C1 segment of cervical spinal cord (tissue), 14 donors: ENCODE measurements at regions not wholly inside any gene's neighbourhood (a gene's known extent, or its start where the extent isn't known, plus 50 kb on each side); places are given as distances from the start of the nearest gene placed in this dataset.

Source experiments
- DNase-seq, 14 donors: peaks; one replicate each; lab custom pipeline; 2025; lab: John Stamatoyannopoulos, UW

DNA sequence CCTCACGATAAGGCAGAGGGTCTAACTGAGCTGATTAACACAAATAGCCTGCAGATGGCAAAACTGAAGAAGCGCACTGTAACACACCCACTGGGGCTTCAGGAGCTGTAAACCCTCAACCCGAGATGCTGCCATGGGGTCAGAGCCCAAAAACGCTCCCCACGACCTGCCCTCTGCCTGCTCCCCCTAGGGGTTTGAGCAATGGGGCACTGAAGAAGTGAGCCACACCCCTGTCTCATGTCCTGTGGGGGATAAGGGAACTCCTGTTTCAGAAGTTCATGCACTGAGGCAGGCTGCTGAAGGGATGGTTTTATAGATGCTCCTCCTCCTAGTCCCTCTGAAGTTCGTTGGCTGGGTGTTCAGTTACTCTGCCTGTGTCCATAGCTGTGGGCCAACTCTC lies 105.9 kb upstream of the CELF4 start:
- DNase-seq = no peak

DNA sequence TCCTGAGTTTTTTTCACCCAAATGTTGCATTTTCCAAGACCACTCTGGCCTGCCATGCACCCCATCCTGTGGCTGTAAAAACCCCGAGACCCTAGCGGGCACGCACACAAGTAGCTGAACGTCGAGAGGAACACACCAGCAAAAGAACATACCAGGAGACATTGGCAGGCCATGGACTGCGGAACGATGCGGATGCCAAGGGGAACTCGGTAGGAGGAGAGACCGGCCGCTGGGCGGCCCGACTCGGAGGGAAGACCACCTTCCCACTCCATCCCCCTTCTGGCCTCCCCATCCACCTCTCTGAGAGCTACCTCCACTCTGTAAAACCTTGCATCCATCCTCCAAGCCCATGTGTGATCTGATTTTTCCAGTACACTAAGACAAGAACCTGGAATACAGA lies 105.5 kb upstream of the CELF4 start:
- DNase-seq = no peak

DNA sequence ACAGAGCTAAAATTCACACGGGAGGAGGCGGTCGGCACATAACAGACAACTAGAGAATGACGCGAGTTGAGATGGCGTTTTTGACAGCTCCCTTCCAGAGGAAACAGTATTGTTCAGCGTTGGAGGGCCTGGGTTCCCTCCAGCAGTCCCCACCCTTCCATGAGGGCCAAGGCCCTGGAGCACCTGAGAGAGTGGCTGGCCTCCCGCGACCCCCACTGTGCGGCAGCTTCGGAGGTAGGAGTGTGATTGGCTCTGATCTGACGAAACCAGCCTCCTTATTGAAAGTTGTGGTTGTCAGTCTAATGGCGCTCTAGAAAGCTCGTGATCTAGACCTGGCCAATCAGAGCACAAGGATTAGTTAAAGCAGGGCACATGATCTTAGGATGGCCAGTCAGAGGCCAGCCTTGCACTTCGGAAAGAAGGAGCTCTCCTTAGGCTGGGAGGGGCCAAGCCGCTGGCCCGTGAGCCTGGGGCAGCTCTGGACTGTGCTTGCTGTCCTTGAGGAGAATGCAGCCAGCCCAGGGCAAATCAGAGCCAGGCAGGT lies 104.5 kb upstream of the CELF4 start:
- DNase-seq = no peak

DNA sequence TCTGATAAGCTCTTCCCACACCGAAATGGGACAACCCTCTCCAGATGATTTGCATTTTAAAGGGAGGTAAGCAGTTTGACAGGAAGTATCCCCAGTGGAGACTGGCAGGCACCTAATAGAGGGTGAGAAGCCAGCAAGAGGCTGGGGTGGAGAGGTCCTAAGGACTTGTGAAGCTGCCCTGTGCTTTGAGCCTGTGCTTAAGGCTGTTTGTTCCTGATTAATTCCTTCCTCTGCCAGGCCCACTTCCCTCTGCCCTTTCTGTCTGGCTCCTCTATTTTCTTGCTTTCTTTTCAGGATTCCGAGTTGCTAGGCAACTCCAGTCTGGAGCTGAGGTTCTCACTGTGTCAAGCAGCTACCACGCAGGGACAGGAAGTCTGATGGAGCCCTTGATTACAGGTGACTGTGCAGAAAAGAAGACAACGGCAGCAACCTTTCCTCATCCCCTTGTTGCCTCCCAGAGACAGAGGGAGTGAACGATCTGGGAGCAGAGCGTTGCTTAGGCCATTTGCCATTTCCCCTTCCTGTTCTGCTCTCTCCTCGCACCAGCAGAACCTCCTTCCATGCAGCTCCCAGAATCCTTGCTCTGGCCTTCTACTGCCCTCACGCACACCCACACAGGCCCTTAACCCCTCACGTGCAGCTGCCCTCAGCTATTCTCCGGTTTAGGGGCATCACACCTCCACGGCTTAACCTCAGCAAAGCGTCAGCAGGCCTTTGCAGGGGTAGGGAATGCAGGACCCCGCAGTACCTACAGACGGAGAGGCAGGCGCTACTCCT lies 103.6 kb upstream of the CELF4 start:
- DNase-seq = no peak

DNA sequence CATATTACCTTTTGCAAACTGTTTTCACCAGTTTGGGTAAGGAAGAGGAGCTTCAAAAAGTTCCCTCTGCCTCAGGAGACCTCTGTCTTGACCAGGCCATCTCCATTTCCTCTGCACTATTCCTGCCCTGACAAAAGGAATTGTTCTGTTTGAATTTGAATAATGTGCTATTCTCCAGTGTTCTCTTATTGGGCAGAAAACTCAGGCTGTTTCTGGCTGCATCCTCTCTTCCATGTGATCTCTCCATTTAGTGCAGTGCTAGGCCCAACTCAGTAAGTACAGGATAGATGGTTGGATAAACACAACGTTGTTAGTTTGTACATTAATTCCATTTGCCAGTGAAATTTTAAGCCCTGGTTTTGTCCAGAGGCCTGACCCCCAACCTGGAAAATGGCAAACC lies 102.2 kb upstream of the CELF4 start:
- no peak for DNase-seq

DNA sequence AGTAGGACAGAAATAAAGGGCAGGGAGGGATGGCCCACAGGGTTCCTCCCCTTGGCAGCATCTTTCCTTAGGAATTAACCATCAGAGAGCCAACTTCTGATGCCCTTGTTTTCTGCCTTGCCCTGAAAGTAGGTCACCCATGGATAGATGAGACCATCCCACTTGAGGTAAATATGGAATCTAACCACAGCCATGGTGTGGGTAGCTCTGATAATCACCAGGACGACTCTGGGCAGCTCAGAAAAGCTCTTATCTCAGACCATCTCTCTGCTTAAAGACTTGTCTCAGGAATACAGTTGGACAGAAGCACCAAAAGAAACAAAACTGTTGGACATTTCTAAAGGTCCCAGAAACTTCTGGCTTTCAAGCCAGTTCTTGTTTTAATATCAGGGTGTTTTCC lies 101.4 kb upstream of the CELF4 start:
- DNase-seq = no peak

DNA sequence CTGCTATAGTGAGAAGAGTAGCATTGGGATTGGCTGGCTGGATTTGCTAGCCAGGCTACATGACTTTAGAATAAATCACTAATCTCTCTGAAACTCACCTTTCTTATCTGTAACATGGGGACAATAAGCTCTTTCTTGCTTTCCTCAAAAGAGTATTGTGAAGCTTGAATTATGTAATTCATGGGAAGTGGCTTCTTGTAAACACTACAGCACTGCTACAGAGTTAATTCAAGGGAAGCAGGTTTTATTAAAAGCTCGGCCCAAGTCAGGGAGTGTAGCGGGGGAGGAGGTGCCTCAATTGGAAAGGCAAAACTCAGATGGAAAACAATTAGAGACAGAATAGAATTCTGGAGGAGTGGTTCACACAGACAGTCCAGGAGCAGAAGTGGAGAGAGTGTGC lies 100.9 kb upstream of the CELF4 start:
- no peak for DNase-seq

DNA sequence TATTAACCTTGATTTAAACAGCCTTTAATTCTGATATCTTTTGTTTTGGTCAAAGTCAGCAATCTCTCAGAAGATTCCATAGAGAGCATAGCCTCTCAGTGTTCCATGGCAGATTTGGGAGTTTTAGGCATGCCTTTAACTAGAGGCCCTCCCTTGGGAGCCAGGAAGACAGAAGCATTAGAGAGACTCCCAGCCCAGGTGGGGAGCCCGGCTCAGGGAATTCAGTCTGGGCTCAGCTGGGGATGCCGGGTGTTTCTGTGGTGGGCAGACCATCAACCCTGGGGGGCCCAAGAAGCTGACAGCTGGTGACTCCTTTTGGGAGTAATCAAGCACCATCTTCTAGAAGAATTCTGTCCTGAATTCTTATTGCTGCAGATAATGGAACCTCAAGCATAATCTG lies 99.7 kb upstream of the CELF4 start:
- no peak for DNase-seq

DNA sequence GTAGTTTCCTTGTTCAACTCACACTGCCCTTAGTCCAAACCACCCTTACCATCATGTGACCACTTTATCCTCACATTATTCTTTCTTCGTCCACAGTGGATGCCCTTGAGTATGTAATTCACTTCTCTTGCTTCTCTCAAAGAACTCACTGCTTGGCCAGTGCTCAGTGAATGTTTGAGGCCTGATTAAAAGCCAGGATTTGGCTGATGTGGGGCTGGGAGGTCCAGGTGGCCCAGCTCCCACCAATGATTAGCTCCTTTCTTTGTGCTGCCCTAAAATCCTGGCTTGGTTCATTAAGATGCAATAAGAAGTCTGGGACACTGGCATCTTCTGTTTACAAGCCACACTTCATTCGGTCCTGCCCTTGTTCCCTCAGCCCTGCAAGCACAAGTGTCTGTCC lies 97.8 kb upstream of the CELF4 start:
- no peak for DNase-seq

DNA sequence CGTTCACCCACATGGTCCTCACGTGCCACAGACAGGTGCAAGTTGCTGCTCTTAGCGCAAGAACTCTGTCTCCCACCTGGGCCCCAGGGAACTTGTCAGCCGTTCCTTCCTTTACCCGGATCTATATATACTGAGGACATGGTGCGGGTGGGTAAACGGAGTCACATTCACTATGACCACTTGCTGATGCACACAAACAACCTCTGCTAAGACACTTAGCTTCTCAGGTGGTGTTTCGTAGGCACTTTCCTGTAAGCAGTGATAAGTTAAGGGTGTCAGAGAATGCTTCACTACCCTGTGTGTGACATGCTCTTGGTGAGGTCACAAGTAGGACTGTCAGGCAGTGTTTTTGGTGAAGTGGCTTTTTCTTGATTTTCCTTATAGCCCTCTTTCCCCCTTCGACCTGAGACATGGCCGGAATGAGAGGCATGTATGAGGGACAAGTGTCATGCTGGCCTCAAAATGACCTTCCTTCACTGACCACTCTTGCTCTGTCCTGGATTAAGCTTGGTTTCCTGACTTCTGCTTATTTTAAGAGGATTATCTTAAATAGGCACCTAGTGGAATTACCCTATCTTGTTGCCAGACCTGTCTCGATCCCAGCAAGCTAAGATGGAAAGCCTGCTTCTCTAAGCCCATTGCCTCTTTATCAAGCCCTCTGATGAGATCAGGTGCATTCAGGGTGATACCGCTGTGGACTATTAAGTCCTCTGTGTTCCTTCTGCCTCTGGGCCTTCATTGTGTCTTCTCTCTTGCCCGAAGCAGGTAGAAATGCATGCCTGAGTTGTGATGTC lies 97.1 kb upstream of the CELF4 start:
- DNase-seq = no peak

DNA sequence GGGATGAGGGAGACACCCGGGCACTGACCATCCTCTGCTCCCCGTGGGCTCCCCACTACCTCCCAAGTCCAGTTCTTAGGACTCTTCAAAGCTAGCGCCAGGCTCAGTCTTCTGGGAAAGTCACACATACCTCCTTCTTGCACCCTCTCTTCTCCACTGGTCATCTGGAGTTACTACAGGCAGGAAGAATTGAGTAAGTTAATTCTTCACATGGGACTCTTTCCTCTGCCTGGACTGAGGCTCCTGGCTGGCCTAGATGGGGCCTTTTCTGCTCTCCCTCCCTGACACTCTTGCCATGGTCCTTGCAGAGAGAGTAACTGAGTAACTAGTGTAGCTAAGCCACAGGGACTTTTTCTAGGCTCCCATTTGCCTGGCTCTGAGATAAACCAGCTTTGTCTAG lies 96.5 kb upstream of the CELF4 start:
- DNase-seq = no peak

DNA sequence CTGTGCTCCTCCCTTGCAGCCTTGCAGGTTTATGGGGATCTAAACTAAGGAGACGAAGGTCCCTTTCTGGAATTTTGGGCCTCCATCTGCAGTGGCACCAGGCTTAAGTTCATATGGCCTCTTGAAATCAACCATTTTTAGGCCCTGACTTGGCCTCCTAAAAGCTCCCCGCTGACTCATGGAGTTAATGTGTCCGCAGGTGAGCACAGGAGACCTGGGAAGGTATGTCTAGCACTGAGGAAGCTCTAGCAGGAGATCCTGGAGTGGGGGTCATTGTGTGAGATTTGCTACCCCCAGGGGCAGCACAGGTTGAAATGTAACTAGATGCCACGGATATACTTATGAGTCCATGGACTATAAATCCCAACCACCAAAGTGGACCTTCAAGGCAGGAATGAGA lies 95.9 kb upstream of the CELF4 start:
- no peak for DNase-seq

DNA sequence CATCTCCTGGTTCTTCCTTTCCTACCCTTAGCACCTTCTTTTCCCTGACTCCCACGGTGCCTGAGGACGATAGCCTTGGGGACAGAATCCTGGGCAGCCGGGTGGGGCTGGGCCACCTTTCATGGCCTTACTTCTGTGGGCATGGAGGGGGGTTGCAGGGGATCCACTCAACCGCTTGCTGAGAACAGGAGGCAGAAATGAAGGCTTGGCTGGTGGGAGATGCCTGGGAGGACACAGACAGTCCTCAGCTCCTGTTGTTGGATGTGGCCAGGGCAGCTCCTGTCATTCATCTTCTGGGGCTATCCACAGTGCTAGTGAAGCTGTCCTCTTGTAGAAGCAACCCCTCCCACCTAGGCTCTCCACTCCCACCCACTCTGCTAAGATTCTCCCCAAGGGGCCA lies 95.5 kb upstream of the CELF4 start:
- no peak for DNase-seq

DNA sequence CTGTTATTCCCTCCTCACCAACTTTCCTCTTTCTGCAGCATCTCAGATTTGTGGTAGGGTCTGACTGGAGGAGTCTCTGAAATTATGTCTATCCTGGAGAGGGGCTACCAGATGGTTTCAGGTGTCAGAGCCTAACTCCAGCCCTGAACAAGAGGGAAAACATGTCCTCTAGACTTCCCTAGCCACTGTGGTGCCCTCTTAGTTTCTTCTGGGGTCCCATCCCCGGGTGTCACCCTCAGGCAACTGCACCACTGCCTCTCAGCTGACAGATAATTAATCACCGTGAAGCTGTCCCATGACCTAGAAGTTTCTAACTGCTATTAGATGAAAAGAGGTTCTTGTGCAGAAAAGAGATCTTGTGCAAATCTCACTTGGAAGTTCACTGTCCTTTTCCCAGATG lies 95.1 kb upstream of the CELF4 start:
- DNase-seq = no peak

DNA sequence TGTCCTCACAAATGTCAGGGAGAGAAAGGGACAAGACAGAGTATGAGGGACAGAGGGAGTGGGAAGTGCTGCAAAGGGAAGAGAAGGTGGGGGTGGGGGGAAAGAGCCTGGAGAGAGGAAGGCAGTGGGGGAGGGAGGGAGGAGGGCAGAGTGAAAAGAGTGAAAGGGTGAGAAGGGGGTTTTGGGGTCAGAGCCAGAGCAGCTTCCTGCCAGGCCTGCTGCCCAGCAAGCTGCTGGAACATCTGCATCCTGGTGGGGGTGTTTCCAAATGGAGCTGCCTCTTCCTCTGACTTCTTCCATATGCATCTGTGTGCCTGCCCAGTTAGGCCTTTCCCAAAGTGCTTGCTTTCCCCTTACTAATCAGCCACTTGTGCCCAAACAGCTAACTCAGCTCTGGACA lies 94.3 kb upstream of the CELF4 start:
- DNase-seq = no peak

DNA sequence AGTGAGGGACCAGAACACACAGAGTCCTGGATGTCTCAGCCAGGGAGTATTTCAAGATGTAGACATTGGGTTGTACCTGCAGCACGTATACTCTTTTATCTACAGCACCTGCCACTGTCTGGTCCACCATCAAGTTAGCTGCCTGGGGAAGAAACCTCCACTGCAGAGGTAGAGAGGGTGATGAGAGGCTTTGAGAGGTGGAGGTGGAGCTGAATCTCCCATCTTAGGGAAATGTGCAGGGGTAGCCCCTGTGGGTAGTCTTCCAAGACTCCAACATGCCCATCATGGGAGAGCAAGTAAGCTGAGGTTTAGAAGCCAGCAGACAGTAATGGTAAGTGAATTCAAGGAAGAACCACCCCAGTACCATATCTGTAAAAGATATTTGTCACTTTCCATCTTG lies 93.3 kb upstream of the CELF4 start:
- DNase-seq = no peak

DNA sequence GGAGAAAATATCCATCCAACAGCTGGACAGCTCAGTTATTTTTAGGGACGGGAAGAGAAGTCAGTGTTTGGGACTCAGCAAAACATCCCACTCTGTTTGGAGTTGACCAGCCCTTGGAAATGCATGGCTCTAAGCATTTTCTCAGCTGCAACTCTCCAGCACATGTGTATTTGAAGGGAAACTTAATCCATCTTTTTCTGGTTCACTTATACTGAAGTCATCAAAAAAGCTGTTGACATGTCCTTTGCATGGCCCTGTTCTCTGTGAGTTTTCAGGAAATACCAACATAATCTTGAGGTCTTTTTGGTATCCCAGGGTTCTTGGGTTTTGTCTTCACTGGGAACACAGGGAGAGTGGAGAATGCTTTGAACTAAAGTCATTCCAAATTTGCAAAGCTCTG lies 91.9 kb upstream of the CELF4 start:
- no peak for DNase-seq

DNA sequence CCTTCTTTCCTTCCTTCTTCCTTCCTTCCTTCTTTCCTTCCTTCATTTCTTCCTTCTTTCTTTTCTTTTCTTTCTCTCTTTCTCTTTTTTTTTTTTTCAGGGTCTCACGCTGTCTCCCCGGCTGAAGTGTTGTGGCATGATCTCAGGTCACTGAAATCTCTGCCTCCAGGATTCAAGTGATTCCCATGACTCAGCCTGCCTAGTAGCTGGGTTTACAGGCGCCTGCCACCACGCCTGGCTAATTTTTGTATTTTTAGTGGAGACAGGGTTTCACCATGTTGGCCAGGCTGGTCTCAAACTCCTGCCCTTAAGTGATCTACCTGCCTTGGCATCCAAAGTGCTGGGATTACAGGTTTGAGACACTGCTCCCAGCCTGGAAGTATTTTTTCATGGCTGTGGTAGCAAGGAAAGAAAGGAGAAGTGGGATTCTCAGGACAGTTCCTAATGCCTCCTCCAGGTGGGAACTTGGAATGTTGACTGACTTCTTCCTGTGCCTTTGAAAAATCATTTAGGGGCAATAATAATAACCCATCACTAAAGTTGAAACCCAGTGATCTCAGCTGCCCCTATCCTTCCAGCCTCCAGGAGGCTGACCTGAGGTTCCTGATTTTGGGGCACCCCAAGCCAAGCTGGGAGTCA lies 89.3 kb upstream of the CELF4 start:
- no peak for DNase-seq

DNA sequence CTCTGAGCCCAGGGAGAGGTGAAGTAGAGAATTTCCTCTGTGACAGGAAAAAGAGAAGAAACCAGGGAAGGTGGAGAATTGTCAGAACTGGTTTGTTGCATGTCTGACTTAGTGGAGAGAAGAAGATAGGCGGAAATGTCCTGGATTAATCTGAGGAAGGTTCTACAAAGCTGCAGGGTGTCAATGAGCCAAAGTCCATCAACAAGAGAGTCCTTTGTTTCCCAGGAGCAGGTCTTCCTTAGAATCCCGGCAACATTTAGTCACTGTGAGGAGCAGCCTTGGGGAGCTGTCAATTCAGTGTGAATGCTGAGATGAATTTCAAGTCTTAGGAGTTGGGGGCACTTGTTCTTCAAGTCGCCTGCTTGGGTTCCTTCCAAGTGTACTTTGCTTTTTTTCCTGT lies 88.4 kb upstream of the CELF4 start:
- DNase-seq = peak in 1 of 14 donors; percentile 4

DNA sequence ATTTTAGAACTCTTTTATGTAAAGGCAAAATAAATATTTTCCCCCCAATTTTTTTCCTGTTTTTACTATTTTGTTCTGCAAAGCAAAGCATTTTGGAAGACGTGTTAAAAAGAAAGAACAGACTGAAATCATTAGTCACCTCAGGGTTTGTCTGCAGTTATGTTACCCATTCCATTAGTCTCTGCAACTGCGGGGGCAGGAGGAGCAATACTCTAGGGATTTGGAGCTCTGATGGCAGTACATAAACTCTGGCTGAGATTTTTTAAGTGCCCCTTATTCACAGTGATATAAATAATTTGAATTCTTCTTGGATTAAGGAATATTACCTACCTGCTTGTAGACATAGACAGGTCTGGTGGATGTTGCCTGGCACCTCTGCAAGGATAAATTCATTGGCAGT lies 88.0 kb upstream of the CELF4 start:
- no peak for DNase-seq

DNA sequence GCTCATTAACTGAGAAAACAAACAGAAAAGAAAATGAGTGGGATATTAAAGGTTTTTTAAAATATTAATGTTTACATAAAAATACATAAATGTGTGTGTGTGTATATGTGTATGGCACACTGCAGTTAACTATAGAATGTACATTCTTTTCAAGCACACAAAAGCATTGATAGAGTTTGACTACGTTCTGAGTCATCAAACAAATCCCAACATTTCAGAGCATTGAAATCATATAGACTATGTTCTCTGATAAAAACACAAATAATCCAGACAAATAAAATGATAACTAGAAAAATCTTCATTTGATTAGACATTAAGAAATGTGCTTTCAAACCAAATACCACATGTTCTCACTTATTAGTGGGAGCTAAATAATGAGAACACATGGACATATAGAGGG lies 84.3 kb upstream of the CELF4 start:
- no peak for DNase-seq

DNA sequence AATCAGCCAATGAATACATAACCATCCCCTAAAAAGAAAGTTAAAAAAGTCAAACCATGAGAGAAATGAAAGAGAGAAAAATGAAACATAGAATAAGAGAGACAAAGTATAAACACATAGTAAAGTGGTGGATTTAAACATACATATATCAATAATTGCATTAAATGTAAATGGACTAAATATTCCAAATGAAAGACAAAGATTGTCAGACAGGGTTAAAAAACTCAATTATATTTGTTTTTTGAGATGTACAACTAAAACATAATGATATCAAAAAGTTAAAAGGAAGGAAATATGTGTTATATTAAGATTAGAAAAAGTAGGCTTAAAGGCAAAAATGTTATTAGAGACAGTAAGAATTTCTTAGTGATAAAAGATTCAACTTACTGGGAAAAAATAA lies 83.8 kb upstream of the CELF4 start:
- no peak for DNase-seq

DNA sequence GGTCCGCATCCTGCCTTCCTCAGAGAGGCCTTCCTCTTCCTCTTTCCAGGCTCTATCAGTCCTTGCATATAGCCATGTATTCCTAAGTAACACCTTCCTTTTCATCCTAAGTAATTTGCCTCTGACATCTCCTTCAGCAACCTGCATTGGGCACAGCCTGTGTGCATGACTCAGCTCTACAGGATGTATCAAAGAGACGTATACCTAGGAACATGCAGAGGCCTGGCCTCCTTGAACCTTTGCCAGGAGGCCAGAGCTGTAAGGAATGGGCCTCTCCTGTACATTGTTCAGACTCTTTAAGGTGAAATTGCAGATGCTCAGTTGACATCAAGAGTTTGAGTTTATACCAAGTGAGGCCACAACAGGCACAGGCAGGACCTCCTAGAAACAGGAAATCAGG lies 76.0 kb upstream of the CELF4 start:
- no peak for DNase-seq
